ENCODE measurements at regions not wholly inside any gene's neighbourhood (a gene's known extent, or its start where the extent isn't known, plus 50 kb on each side); places are given as distances from the start of the nearest gene placed in this dataset.

DNA sequence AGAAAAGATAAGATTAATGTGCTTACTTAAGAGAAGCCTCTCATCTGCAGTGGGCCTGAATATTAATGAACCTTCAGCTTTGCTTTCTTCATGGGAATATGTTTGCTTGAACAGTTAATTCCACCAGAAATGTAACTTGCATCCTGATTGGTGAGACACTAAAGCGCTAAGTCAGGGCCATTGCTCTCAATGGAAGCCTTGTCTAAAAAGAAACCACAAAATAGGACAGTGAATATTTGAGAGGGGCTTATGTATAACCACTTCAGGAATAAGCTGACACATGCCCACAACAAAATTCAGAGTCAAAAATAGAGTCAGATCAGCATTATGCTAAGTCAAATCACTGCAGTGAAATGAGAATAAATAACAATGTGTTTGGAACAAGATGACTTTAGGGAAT lies 1125.8 kb downstream of the STIM2 start:
- DNase-seq (ENCODE audit: low read depth), result no peak
- no peak overlapping the region for H3K4me3 ChIP-seq (ENCODE audit: low read depth, low read length)
- TF ChIP-seq, protein P1, sequence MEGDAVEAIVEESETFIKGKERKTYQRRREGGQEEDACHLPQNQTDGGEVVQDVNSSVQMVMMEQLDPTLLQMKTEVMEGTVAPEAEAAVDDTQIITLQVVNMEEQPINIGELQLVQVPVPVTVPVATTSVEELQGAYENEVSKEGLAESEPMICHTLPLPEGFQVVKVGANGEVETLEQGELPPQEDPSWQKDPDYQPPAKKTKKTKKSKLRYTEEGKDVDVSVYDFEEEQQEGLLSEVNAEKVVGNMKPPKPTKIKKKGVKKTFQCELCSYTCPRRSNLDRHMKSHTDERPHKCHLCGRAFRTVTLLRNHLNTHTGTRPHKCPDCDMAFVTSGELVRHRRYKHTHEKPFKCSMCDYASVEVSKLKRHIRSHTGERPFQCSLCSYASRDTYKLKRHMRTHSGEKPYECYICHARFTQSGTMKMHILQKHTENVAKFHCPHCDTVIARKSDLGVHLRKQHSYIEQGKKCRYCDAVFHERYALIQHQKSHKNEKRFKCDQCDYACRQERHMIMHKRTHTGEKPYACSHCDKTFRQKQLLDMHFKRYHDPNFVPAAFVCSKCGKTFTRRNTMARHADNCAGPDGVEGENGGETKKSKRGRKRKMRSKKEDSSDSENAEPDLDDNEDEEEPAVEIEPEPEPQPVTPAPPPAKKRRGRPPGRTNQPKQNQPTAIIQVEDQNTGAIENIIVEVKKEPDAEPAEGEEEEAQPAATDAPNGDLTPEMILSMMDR (IDR thresholded peaks at IDR 0.05; ENCODE audit: insufficient read depth, low read length), result no peak

DNA sequence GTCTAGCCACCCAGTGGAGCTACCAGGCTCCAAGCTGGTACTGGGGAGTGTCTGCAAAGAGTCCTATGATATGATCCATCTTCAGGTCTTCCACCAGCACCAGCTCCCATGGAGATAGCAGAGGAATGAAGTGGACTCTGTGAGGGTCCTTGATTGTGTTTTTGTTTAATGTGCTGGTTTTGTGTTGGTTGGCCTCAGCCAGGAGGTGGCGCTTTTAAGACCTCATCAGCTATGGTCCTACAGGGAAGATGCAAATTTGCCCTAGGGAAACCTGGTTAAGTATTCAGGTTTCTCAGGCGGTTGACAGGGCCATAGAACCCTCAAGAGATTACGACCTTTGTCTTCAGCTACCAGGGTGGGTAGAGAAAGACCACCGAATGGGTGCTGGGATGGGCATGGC lies 1141.1 kb downstream of the STIM2 start:
- TF ChIP-seq, protein P1 (IDR thresholded peaks at IDR 0.05; ENCODE audit: insufficient read depth, low read length), result no peak
- no peak overlapping the region for H3K4me3 ChIP-seq (ENCODE audit: low read depth, low read length)
- no peak for DNase-seq (ENCODE audit: low read depth)

DNA sequence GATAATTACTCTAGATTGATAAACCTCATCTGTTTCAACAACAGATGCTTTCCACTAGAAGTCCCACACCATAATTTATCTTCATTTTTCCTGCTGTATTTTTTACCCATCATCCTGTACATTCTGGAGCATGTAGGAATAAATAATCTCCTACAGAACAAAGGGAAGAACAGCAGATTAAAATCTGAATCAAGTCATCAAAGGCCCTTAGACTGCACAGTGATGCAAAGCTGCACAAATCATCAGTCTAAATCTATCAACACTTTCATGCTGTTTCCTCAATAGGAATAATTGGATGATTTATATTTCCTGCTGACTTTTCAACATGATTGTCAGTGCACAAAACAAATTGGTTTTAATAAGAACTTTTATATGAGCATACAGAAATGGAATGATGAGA lies 1143.9 kb downstream of the STIM2 start:
- H3K4me3 ChIP-seq (ENCODE audit: low read depth, low read length), result no peak overlapping the region
- DNase-seq (ENCODE audit: low read depth), result no peak
- TF ChIP-seq, protein P1 (IDR thresholded peaks at IDR 0.05; ENCODE audit: insufficient read depth, low read length), result no peak

DNA sequence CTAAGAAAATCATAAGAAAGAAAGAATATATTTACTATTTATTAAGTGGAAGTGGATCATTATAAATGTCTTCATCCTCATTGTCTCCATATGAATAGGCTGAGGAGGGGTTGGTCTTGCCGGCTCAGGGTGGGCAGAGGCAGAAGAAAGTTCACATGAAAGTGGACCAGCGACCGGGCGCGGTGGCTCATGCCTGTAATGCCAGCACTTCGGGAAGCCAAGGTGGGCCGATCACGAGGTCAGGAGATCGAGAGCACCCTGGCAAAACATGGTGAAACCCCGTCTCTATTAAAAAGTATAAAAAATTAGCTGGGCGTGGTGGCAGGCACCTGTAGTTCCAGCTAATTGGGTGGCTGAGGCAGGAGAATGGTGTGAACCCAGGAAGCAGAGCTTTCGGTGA lies 1145.4 kb downstream of the STIM2 start:
- TF ChIP-seq, protein P1 (IDR thresholded peaks at IDR 0.05; ENCODE audit: insufficient read depth, low read length), result no peak
- DNase-seq (ENCODE audit: low read depth), result no peak
- no peak overlapping the region for H3K4me3 ChIP-seq (ENCODE audit: low read depth, low read length)

DNA sequence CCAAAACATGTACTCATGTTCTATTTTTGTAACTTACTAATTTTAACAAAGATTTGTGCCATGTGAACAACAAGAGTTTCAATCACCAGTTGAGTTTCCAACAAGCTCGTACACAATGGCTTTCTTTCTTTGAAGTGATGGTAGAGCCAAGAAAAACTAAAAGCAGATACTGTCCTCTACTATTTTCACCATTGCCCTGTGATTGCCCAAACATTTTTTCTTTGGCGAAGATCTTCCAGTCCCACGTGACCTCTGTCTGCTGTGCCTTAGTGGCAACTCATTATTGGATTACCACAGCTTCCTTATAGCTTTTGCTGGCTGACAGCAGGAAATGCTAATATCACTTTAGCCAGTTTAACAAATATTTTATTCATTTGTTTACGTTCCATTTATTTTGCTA lies 1147.1 kb downstream of the STIM2 start:
- no peak overlapping the region for H3K4me3 ChIP-seq (ENCODE audit: low read depth, low read length)
- TF ChIP-seq, protein P1 (IDR thresholded peaks at IDR 0.05; ENCODE audit: insufficient read depth, low read length), result no peak
- DNase-seq (ENCODE audit: low read depth), result no peak

DNA sequence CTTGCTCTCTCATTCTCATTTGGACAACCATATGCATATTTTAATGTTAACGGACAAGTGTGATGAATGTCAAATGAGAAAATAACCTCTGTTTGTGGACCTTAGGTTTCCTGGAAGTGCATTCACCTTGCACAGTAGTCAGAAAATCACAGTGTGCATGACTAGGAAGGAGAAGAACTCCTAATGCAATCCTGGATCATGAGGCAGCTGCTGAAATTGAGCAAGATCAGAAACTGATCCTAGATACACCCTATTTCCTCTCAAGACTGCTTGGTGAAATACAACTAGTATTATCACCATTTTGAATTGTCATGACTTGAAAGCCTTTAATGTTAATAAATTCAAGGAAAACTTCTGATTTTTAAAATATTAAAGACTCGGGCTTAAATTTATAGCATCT lies 1148.9 kb downstream of the STIM2 start:
- TF ChIP-seq, protein P1 (IDR thresholded peaks at IDR 0.05; ENCODE audit: insufficient read depth, low read length), result no peak
- no peak for DNase-seq (ENCODE audit: low read depth)
- H3K4me3 ChIP-seq (ENCODE audit: low read depth, low read length), result no peak overlapping the region

DNA sequence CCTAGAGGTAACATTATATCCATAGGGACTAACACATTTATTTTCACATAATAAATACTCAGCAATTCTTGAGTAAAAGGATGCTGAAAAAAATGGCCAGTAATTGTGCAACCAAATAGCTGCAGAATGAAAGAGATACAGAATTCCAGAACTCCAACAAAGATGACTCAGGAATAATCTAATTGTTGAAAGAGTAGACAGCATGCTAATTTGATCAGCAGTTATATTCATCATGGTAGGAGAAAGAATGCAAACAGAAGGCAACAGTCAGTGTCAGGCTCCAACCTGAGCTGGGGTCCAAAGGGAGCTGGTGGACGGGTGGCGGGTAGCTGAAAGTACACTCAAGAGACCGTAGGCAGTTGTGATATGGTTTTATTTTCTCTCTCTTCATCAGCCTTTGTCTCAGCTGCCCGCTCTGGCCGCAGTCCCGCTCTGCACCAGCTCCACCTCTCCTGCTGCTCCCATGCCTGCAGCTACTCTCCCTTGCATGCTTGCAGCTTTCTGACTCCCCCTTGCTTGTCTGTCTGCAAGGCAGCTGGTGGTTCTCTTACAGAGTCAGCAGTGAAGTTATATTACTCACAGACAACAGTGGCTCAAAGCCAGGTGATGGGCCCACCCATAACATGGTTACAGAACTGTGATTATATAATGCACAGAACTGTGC lies 1150.1 kb downstream of the STIM2 start:
- TF ChIP-seq, protein P1 (IDR thresholded peaks at IDR 0.05; ENCODE audit: insufficient read depth, low read length), result no peak
- H3K4me3 ChIP-seq (ENCODE audit: low read depth, low read length), result no peak overlapping the region
- peak; percentile 7 for DNase-seq (ENCODE audit: low read depth)

All from fibroblast of the aortic adventitia (primary cell).